Panc1 (cell line): ENCODE measurements at regions not wholly inside any gene's neighbourhood (a gene's known extent, or its start where the extent isn't known, plus 50 kb on each side); places are given as distances from the start of the nearest gene placed in this dataset.

Source experiments
- ATAC-seq: fragments of 200-7000 bp; cut with Tn5 transposase; 2 replicates; pipeline ENCODE4 v1.9.1; 2020; ENCODE audit warnings: mild to moderate bottlenecking, moderate library complexity
- BruUV-seq: library from RNA; stranded (reverse); fragments of 400-500 nt; replicated peaks from 2 replicates; lab custom pipeline; 2021; lab: Mats Ljungman, UMichigan
- CTCF ChIA-PET: fragments of 300-600 bp; sonication (Branson Sonifier 250); formaldehyde crosslinking; loops from one replicate; lab custom pipeline; 2022; ENCODE audit warnings: antibody characterized with exemption; lab: Charles Lee
- POLR2A ChIA-PET: fragments of 300-600 bp; sonication (Branson Sonifier 250); formaldehyde crosslinking; loops from one replicate; lab custom pipeline; 2022; ENCODE audit warnings: antibody characterized with exemption; lab: Charles Lee
- DNase-seq: peaks from one replicate; pipeline ENCODE4 v3.0.0-alpha.2; 2010; ENCODE audit warnings: low read depth, low spot score
- H3K27ac ChIP-seq: 2 replicates; pipeline ENCODE4 v1.5.1; 2011; ENCODE audit warnings: mild to moderate bottlenecking, low read length, inconsistent platforms
- H3K27me3 ChIP-seq: fragments of 200-500 bp; sonication (Bioruptor generic); 2 replicates; pipeline ENCODE4 v1.6.0; 2014; ENCODE audit warnings: low read length, inconsistent platforms; ENCODE audit not compliant: control insufficient read depth, insufficient read depth
- H3K36me3 ChIP-seq: fragments of 200-500 bp; sonication (Bioruptor generic); 2 replicates; pipeline ENCODE4 v1.5.1; 2014; ENCODE audit warnings: inconsistent platforms, mild to moderate bottlenecking, low read length, moderate library complexity; ENCODE audit not compliant: control insufficient read depth, insufficient read depth
- H3K4me1 ChIP-seq: 2 replicates; pipeline ENCODE4 v1.5.1; 2011; ENCODE audit warnings: inconsistent platforms, mild to moderate bottlenecking, low read length, moderate library complexity; ENCODE audit not compliant: control insufficient read depth, insufficient read depth
- H3K4me3 ChIP-seq, 2 experiments: 2 replicates each; pipeline ENCODE4 v1.5.1; 2011 to 2012; ENCODE audit warnings: low read depth in 2 of 2, low read length in 2 of 2, mild to moderate bottlenecking in 2 of 2, inconsistent platforms in 1 of 2, moderate library complexity in 1 of 2
- H3K9me3 ChIP-seq: fragments of 200-500 bp; sonication (Bioruptor generic); 2 replicates; pipeline ENCODE4 v1.5.1; 2014; ENCODE audit warnings: low read depth, mild to moderate bottlenecking, inconsistent platforms, low read length, moderate library complexity; ENCODE audit not compliant: control insufficient read depth, insufficient read depth
- POLR2AphosphoS5 ChIP-seq: IDR thresholded peaks from 2 replicates; pipeline ENCODE4 v1.6.1; 2012; ENCODE audit warnings: mild to moderate bottlenecking, low read depth, low read length, moderate library complexity
- REST ChIP-seq, 2 experiments: IDR thresholded peaks; 2 replicates each; pipeline ENCODE4 v1.6.1; 2011 to 2012; ENCODE audit warnings: low read depth in 2 of 2, control low read depth in 1 of 2, low read length in 1 of 2, mild to moderate bottlenecking in 1 of 2, moderate library complexity in 1 of 2; ENCODE audit not compliant: insufficient read depth in 1 of 2
- SIN3A ChIP-seq: IDR thresholded peaks from 2 replicates; pipeline ENCODE4 v1.6.1; 2012; ENCODE audit warnings: low read depth, mild to moderate bottlenecking, low read length, moderate library complexity, borderline replicate concordance; ENCODE audit not compliant: insufficient read depth
- TCF7L2 ChIP-seq: IDR thresholded peaks from 2 replicates; pipeline ENCODE4 v1.6.1; 2011; ENCODE audit warnings: mild to moderate bottlenecking, low read depth, low read length, inconsistent platforms
- in situ Hi-C: cut with HindIII; loops from 2 replicates; pipeline ENCODE4 v1.10.0; 2016; ENCODE audit warnings: low sequenced_read_pairs, low pct_unique_long_range_greater_than_20kb
- intact Hi-C: fragments of 100-400 bp; cut with micrococcal nuclease; formaldehyde crosslinking; loops from one replicate; pipeline ENCODE4 v1.10.0; 2022; ENCODE audit not compliant: unreplicated experiment
- TF ChIP-seq, protein P1 (sequence below): fragments of 450-650 bp; IDR thresholded peaks from 2 replicates; pipeline ENCODE4 v1.5.1; 2017; ENCODE audit warnings: mild to moderate bottlenecking

DNA sequence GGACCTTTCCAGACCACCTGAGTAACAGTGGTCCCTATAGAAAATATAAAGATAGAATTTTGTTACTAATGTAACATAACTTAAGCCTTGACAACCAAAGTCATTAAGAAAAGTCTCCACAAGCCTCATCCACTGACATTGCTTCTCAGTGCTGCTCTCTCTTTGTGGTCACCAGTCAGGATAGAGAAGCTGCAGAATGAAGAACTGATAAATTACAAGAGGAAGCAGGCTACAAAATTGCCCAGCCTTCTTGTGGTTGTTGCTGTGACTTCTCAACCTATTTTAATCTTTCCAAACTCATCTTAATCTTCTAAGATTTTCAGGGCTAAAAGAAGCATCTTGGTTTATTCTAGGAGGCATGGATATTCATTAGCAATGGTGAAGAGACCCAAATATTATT lies 343.8 kb downstream of the MZT1 start:
- in situ Hi-C loops = no loop called here
- ATAC-seq (no peak), DNase-seq (no peak)
- CTCF ChIA-PET = no interaction called here
- POLR2A ChIA-PET = no interaction called here
- Histone ChIP-seq H3K36me3 (no peaks in the 10 kb centered on the region), H3K9me3 (no peaks in the 10 kb centered on the region), H3K27me3 (no peaks in the 10 kb centered on the region), H3K27ac (no peak overlapping the region), H3K4me1 (no peaks in the 10 kb centered on the region), H3K4me3 (no peak overlapping the region)
- no TSS peak for BruUV-seq
- TF ChIP-seq TCF7L2 (no peak), POLR2AphosphoS5 (no peak), REST (IDR thresholded peaks at IDR 0.05; ENCODE audit: insufficient read depth in 1 of 2, low read depth in 2 of 2, low read length in 1 of 2) (no peak), SIN3A (no peak)
- TF ChIP-seq, protein P1, sequence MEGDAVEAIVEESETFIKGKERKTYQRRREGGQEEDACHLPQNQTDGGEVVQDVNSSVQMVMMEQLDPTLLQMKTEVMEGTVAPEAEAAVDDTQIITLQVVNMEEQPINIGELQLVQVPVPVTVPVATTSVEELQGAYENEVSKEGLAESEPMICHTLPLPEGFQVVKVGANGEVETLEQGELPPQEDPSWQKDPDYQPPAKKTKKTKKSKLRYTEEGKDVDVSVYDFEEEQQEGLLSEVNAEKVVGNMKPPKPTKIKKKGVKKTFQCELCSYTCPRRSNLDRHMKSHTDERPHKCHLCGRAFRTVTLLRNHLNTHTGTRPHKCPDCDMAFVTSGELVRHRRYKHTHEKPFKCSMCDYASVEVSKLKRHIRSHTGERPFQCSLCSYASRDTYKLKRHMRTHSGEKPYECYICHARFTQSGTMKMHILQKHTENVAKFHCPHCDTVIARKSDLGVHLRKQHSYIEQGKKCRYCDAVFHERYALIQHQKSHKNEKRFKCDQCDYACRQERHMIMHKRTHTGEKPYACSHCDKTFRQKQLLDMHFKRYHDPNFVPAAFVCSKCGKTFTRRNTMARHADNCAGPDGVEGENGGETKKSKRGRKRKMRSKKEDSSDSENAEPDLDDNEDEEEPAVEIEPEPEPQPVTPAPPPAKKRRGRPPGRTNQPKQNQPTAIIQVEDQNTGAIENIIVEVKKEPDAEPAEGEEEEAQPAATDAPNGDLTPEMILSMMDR = no peak
- intact Hi-C loops = no loop called here

DNA sequence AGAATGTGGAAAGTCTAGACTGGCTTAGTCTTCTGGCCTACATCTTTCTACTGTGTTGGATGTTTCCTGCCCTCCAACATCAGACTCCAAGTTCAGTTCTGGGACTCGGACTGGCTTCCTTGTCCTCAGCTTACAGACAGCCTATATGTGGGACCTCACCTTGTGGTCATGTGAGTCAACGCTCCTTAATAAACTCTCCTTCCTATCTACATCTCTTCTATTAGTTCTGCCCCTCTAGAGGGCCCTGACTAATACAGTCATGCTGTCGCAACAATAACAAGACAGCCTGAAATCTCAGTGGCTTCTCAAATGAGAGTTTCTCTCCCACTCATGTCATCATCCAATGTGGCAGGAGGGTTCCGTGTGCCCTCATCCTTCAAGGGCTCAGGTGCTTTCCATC lies 347.8 kb downstream of the MZT1 start:
- BruUV-seq = no TSS peak
- no peak overlapping the region for H3K27ac ChIP-seq

More for the DNA sequence above, 347.8 kb downstream of the MZT1 start:
- Histone ChIP-seq H3K36me3 (no peaks in the 10 kb centered on the region), H3K4me1 (no peaks in the 10 kb centered on the region), H3K9me3 (no peaks in the 10 kb centered on the region), H3K4me3 (no peak overlapping the region), H3K27me3 (no peaks in the 10 kb centered on the region)
- intact Hi-C loops = no loop called here
- DNase-seq (no peak), ATAC-seq (no peak)
- TF ChIP-seq TCF7L2 = no peak
- no peak for TF ChIP-seq REST (IDR thresholded peaks at IDR 0.05; ENCODE audit: insufficient read depth in 1 of 2, low read depth in 2 of 2, low read length in 1 of 2)
- TF ChIP-seq, protein P1 = no peak
- ChIA-PET CTCF (no interaction called here), POLR2A (no interaction called here)
- in situ Hi-C loops = no loop called here
